Peyer's patch (tissue), 4 donors: ENCODE measurements at regions not wholly inside any gene's neighbourhood (a gene's known extent, or its start where the extent isn't known, plus 50 kb on each side); places are given as distances from the start of the nearest gene placed in this dataset.

Source experiments
- CTCF ChIP-seq, 6 experiments: fragments of 450-650 bp in 4 of 6; fragments of 200-600 bp in 2 of 6; sonication (generic) in 1 of 6; IDR thresholded peaks; one replicate each; pipeline ENCODE4 v1.5.1; 2017 to 2019; ENCODE audit warnings: antibody characterized with exemption in 6 of 6, mild to moderate bottlenecking in 3 of 6, moderate library complexity in 1 of 6
- POLR2A ChIP-seq, 2 donors: fragments of 450-650 bp; IDR thresholded peaks; one replicate each; pipeline ENCODE4 v1.5.1; 2017; ENCODE audit warnings: antibody characterized with exemption in 2 of 2, mild to moderate bottlenecking in 2 of 2, moderate library complexity in 2 of 2

DNA sequence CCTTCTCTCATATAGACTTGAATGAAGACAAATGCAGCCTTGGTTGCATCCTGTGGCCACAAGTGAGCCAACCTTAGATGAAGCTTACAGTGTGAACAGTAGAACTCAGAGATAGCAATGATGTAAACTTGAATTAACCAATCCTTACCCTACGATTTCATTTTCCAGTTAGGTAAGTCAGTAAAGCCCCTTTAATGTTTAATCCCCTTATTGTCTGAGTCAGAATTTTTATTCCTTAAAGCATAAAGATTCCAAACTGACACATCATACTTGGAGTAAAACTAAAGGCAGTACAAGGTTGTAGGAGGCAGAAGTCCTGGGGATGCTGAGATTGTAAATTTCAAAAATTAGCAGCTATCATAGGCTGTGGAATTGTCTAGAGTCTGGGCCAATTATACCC, 507.8 kb upstream of the DPH6 start:
- TF ChIP-seq CTCF (IDR thresholded peaks at IDR 0.05) = no peak
- TF ChIP-seq POLR2A (IDR thresholded peaks at IDR 0.05) = no peak
